GM23338 (cell line): ENCODE measurements at regions not wholly inside any gene's neighbourhood (a gene's known extent, or its start where the extent isn't known, plus 50 kb on each side); places are given as distances from the start of the nearest gene placed in this dataset.
"Not testable (repeated sequence)": the region's sequence is repeated elsewhere in the genome, so short reads cannot be mapped to it uniquely, and the experiment has no call there.

Source experiments
- ATAC-seq: fragments of 200-7000 bp; cut with Tn5 transposase; 3 replicates; pipeline ENCODE4 v1.9.1; 2020
- DNase-seq: peaks from one replicate; pipeline ENCODE4 v3.0.0-alpha.2; 2015; ENCODE audit warnings: low spot score
- H2AFZ ChIP-seq: fragments of 200-600 bp; sonication (generic); 2 replicates; pipeline ENCODE4 v1.8.0; 2016; ENCODE audit warnings: antibody characterized with exemption, mild to moderate bottlenecking, moderate library complexity
- H3F3A ChIP-seq: fragments of 200-600 bp; sonication (generic); replicated peaks from 2 replicates; pipeline ENCODE4 v1.8.0; 2017; ENCODE audit warnings: antibody characterized with exemption, mixed run types, low read depth
- H3K27ac ChIP-seq: fragments of 200-600 bp; sonication (generic); 2 replicates; pipeline ENCODE4 v1.6.1; 2016; ENCODE audit warnings: low read depth
- H3K27me3 ChIP-seq: fragments of 200-600 bp; sonication (generic); 2 replicates; pipeline ENCODE4 v1.8.0; 2016; ENCODE audit warnings: mild to moderate bottlenecking, mixed run types, moderate library complexity; ENCODE audit not compliant: insufficient read depth
- H3K36me3 ChIP-seq: fragments of 200-600 bp; sonication (generic); 2 replicates; pipeline ENCODE4 v1.8.0; 2016; ENCODE audit warnings: mild to moderate bottlenecking; ENCODE audit not compliant: insufficient read depth
- H3K4me1 ChIP-seq: fragments of 200-600 bp; sonication (generic); 2 replicates; pipeline ENCODE4 v1.8.0; 2016; ENCODE audit warnings: mild to moderate bottlenecking, moderate library complexity; ENCODE audit not compliant: insufficient read depth
- H3K4me2 ChIP-seq: fragments of 200-600 bp; sonication (generic); 2 replicates; pipeline ENCODE4 v1.7.1; 2017; ENCODE audit warnings: mixed run types
- H3K4me3 ChIP-seq: fragments of 200-600 bp; sonication (generic); 2 replicates; pipeline ENCODE4 v1.6.1; 2016; ENCODE audit warnings: mixed run types
- H3K79me2 ChIP-seq: fragments of 200-600 bp; sonication (generic); replicated peaks from 2 replicates; pipeline ENCODE4 v1.8.0; 2017; ENCODE audit warnings: mild to moderate bottlenecking; ENCODE audit not compliant: insufficient read depth
- H3K9me2 ChIP-seq: fragments of 200-600 bp; sonication (generic); 2 replicates; pipeline ENCODE4 v1.8.0; 2017; ENCODE audit not compliant: insufficient read depth
- H4K20me1 ChIP-seq: fragments of 200-600 bp; sonication (generic); replicated peaks from 2 replicates; pipeline ENCODE4 v1.8.0; 2017; ENCODE audit warnings: mild to moderate bottlenecking; ENCODE audit not compliant: insufficient read depth
- H3K27ac Mint-ChIP-seq: 2 replicates; pipeline ENCODE4 v1.8.0; 2020; ENCODE audit warnings: inconsistent platforms, mild to moderate bottlenecking, moderate library complexity, mixed read lengths
- H3K27me3 Mint-ChIP-seq: 3 replicates; pipeline ENCODE4 v1.8.0; 2022; ENCODE audit warnings: low read depth, mild to moderate bottlenecking, moderate library complexity, mixed read lengths, inconsistent platforms; ENCODE audit not compliant: insufficient read depth, poor library complexity
- H3K36me3 Mint-ChIP-seq: 3 replicates; pipeline ENCODE4 v1.8.0; 2021; ENCODE audit warnings: low read depth, mild to moderate bottlenecking, inconsistent platforms, moderate library complexity, mixed read lengths
- H3K4me1 Mint-ChIP-seq: 3 replicates; pipeline ENCODE4 v1.8.0; 2020; ENCODE audit warnings: mild to moderate bottlenecking, inconsistent platforms, mixed read lengths
- H3K4me3 Mint-ChIP-seq: 3 replicates; pipeline ENCODE4 v1.8.0; 2021; ENCODE audit warnings: moderate library complexity, mild to moderate bottlenecking, inconsistent platforms, mixed read lengths
- H3K9me3 Mint-ChIP-seq: 3 replicates; pipeline ENCODE4 v1.8.0; 2020; ENCODE audit warnings: moderate library complexity, mild to moderate bottlenecking, inconsistent platforms, mixed read lengths
- CTCF ChIP-seq, 2 experiments: fragments of 200-600 bp in 1 of 2; sonication (generic) in 1 of 2; conservative IDR thresholded peaks; 2 replicates each; pipeline versions ENCODE4 v1.5.1 to v1.6.1; 2016 to 2017; ENCODE audit warnings: antibody characterized with exemption in 2 of 2, low read depth in 2 of 2, mild to moderate bottlenecking in 2 of 2, moderate library complexity in 1 of 2
- ZNF462 ChIP-seq: fragments of 250-450 bp; sonication (Bioruptor Pico); IDR thresholded peaks from 2 replicates; pipeline ENCODE4 v1.5.0; 2020; ENCODE audit warnings: mild to moderate bottlenecking, moderate library complexity

GRCh38 chr3:157581956-157582636 is 78.9 kb upstream of the VEPH1 start:
- H3F3A ChIP-seq, H3K4me1 ChIP-seq, H3K4me3 Mint-ChIP-seq, H3K36me3 Mint-ChIP-seq, H3K27me3 ChIP-seq, H3K9me3 Mint-ChIP-seq, H3K4me1 Mint-ChIP-seq, H4K20me1 ChIP-seq, H3K36me3 ChIP-seq, H3K9me2 ChIP-seq, H3K4me2 ChIP-seq, H3K27ac Mint-ChIP-seq, ATAC-seq, H3K79me2 ChIP-seq, H3K27ac ChIP-seq, H3K27me3 Mint-ChIP-seq, H2AFZ ChIP-seq, H3K4me3 ChIP-seq: not testable (repeated sequence)
- peak; percentile 52 for DNase-seq
- TF ChIP-seq CTCF (conservative IDR thresholded peaks at IDR 0.05; ENCODE audit: low read depth in 2 of 2) = peak; percentile 46 to 56; a peak in 3 of 4 replicates

DNA sequence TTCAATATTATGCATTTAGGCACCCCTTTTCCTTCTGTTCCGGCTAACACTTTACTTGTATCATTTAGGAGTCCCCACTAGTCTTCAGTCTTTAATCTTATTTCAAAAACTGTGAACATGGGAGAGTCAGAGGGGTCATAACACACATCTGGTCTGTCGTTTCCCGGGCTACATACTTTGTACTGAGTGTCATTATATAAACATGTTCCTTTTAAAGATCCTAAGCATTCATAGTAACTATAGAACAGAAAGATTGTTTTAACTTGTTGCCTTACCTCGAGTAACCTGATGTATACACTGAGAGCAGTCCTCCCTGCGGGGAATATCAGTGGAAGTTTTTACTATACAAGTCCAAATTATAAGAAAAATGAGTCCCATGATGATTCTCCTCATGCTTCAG is 78.2 kb upstream of the VEPH1 start:
- no peak for DNase-seq
- Histone ChIP-seq H3K27ac (no peak overlapping the region), H3K27me3 (no peaks in the 10 kb centered on the region), H4K20me1 (no peaks in the 10 kb centered on the region), H3F3A (no peaks in the 10 kb centered on the region), H3K79me2 (no peaks in the 10 kb centered on the region), H3K4me3 (no peak overlapping the region), H3K9me2 (no peaks in the 10 kb centered on the region), H2AFZ (no peak overlapping the region), H3K4me1 (no peaks in the 10 kb centered on the region), H3K4me2 (no peak overlapping the region), H3K36me3 (no peaks in the 10 kb centered on the region)
- Mint-ChIP-seq H3K27ac (no peak overlapping the region), H3K36me3 (no peaks in the 10 kb centered on the region), H3K4me3 (no peak overlapping the region), H3K27me3 (peaks cover 2% of the 10 kb centered on the region), H3K9me3 (peaks cover 5% of the 10 kb centered on the region; the same call in 2 of the 3 replicates), H3K4me1 (no peaks in the 10 kb centered on the region)
- no peak for TF ChIP-seq CTCF (conservative IDR thresholded peaks at IDR 0.05; ENCODE audit: low read depth in 2 of 2)
- no peak for TF ChIP-seq ZNF462 (CRISPR knock-in tag)
- ATAC-seq = no peak
